SU-DHL-6 (cell line): ENCODE measurements at regions not wholly inside any gene's neighbourhood (a gene's known extent, or its start where the extent isn't known, plus 50 kb on each side); places are given as distances from the start of the nearest gene placed in this dataset.

Source experiments
- CTCF ChIP-seq: fragments of 200-600 bp; sonication (generic); IDR thresholded peaks from one replicate; pipeline ENCODE4 v1.5.1; 2017; ENCODE audit warnings: antibody characterized with exemption, mild to moderate bottlenecking, low read length, moderate library complexity; ENCODE audit not compliant: insufficient read depth, poor library complexity, severe bottlenecking
- EZH2phosphoT487 ChIP-seq: fragments of 200-600 bp; sonication (generic), shearing (Covaris generic); conservative IDR thresholded peaks from 2 replicates; pipeline ENCODE4 v1.6.1; 2018; ENCODE audit warnings: mild to moderate bottlenecking, antibody characterized with exemption, low read length, moderate library complexity, mixed read lengths

- TF ChIP-seq CTCF (no peak), EZH2phosphoT487 (no peak)
These were observed 75.0 kb upstream of the RBM19 start for GRCh38 chr12:114041136-114041535.
